NB4 (cell line): ENCODE measurements at regions not wholly inside any gene's neighbourhood (a gene's known extent, or its start where the extent isn't known, plus 50 kb on each side); places are given as distances from the start of the nearest gene placed in this dataset.

ENCODE experiments used
- TF ChIP-seq, protein P1 (sequence below): IDR thresholded peaks from 2 replicates; pipeline ENCODE4 v1.6.1; 2011; ENCODE audit warnings: low read depth, low read length
- TF ChIP-seq, protein P2 (sequence below): IDR thresholded peaks from one replicate; pipeline ENCODE4 v1.5.1; 2012; ENCODE audit warnings: low read depth, low read length

DNA sequence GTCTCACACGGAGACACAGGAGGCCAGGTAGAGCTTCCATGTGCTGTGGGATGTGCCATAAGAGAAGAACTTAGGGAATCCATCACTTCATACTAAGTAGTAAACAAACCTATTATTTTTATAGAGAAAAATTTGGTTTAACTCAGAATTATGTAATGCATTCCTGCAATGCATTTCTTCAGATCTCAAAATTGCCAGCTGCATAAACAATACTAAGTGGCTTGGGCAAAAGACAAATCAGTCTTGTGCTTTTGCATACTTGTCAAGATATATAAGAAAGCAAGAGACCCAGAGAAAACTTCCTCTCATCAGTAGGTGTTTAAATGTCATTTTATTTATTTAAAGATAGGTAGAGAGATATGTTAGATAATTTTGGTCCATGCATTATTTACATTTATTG, 382.1 kb upstream of the CTSO start:
- TF ChIP-seq, protein P1, sequence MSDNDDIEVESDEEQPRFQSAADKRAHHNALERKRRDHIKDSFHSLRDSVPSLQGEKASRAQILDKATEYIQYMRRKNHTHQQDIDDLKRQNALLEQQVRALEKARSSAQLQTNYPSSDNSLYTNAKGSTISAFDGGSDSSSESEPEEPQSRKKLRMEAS, result no peak
- TF ChIP-seq, protein P2, sequence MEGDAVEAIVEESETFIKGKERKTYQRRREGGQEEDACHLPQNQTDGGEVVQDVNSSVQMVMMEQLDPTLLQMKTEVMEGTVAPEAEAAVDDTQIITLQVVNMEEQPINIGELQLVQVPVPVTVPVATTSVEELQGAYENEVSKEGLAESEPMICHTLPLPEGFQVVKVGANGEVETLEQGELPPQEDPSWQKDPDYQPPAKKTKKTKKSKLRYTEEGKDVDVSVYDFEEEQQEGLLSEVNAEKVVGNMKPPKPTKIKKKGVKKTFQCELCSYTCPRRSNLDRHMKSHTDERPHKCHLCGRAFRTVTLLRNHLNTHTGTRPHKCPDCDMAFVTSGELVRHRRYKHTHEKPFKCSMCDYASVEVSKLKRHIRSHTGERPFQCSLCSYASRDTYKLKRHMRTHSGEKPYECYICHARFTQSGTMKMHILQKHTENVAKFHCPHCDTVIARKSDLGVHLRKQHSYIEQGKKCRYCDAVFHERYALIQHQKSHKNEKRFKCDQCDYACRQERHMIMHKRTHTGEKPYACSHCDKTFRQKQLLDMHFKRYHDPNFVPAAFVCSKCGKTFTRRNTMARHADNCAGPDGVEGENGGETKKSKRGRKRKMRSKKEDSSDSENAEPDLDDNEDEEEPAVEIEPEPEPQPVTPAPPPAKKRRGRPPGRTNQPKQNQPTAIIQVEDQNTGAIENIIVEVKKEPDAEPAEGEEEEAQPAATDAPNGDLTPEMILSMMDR, result no peak
